CD4-positive, alpha-beta T cell (primary cell): ENCODE measurements at regions not wholly inside any gene's neighbourhood (a gene's known extent, or its start where the extent isn't known, plus 50 kb on each side); places are given as distances from the start of the nearest gene placed in this dataset.

Experiments used
- ATAC-seq: fragments of 200-7000 bp; cut with Tn5 transposase; one replicate; pipeline ENCODE4 v1.10.0; 2022; ENCODE audit warnings: mild to moderate bottlenecking; ENCODE audit not compliant: poor library complexity
- CTCF ChIA-PET: fragments of 350-600 bp; sonication (Branson Sonifier 250); formaldehyde crosslinking; loops from one replicate; lab custom pipeline; 2021; ENCODE audit warnings: antibody characterized with exemption, inconsistent platforms; lab: Charles Lee
- POLR2A ChIA-PET: fragments of 350-600 bp; sonication (Branson Sonifier 250); formaldehyde crosslinking; loops from one replicate; lab custom pipeline; 2021; ENCODE audit warnings: antibody characterized with exemption, inconsistent platforms; lab: Charles Lee
- DNase-seq, 14 experiments: peaks; one replicate each; pipeline ENCODE4 v3.0.0-alpha.2; 2013 to 2020; ENCODE audit warnings: mixed read lengths in 2 of 14
- H3K27ac ChIP-seq, 2 donors: one replicate each; pipeline versions ENCODE4 v1.5.1 to v1.7.0; 2013; ENCODE audit warnings: low read length in 2 of 2, low read depth in 1 of 2, mild to moderate bottlenecking in 1 of 2
- H3K27me3 ChIP-seq, 2 experiments: 1 replicate in 1 of 2; 2 replicates in 1 of 2; pipeline versions ENCODE4 v1.6.1 to v1.7.0; 2013; ENCODE audit warnings: low read length in 2 of 2, control low read depth in 1 of 2, mild to moderate bottlenecking in 1 of 2, moderate library complexity in 1 of 2; ENCODE audit not compliant: insufficient read depth in 2 of 2, control insufficient read depth in 1 of 2
- H3K36me3 ChIP-seq: one replicate; pipeline ENCODE4 v1.6.1; 2013; ENCODE audit warnings: low read length, control low read depth; ENCODE audit not compliant: insufficient read depth
- H3K4me1 ChIP-seq: one replicate; pipeline ENCODE4 v1.6.1; 2013; ENCODE audit warnings: low read length, control low read depth; ENCODE audit not compliant: insufficient read depth
- H3K4me3 ChIP-seq: one replicate; pipeline ENCODE4 v1.5.1; 2013; ENCODE audit warnings: mild to moderate bottlenecking, low read length, moderate library complexity
- H3K9me3 ChIP-seq, 2 experiments: 1 replicate in 1 of 2; 2 replicates in 1 of 2; pipeline versions ENCODE4 v1.6.1 to v1.7.0; 2013; ENCODE audit warnings: low read length in 2 of 2, mild to moderate bottlenecking in 2 of 2, control low read depth in 1 of 2, moderate library complexity in 1 of 2; ENCODE audit not compliant: control insufficient read depth in 1 of 2, insufficient read depth in 1 of 2
- H3K27ac Mint-ChIP-seq: one replicate; pipeline ENCODE4 v1.8.0; 2020; ENCODE audit warnings: mixed read lengths
- H3K27me3 Mint-ChIP-seq: one replicate; pipeline ENCODE4 v1.8.0; 2021; ENCODE audit warnings: mixed read lengths
- H3K36me3 Mint-ChIP-seq: one replicate; pipeline ENCODE4 v1.8.0; 2021; ENCODE audit warnings: low read depth, mixed read lengths
- H3K4me1 Mint-ChIP-seq: one replicate; pipeline ENCODE4 v1.8.0; 2021; ENCODE audit warnings: low read depth, mixed read lengths
- H3K4me3 Mint-ChIP-seq: one replicate; pipeline ENCODE4 v1.8.0; 2020; ENCODE audit warnings: mild to moderate bottlenecking, mixed read lengths
- H3K9me3 Mint-ChIP-seq: one replicate; pipeline ENCODE4 v1.8.0; 2020; ENCODE audit warnings: mixed read lengths
- intact Hi-C, 2 experiments: fragments of 100-400 bp; cut with DNase I in 1 of 2; cut with micrococcal nuclease in 1 of 2; formaldehyde crosslinking; loops; one replicate each; pipeline versions ENCODE4 v1.15.1 to v1.9.0; 2023 to 2025; cut with DNase I, micrococcal nuclease
- TF ChIP-seq, protein P1 (sequence below): fragments of 200-600 bp; IDR thresholded peaks from one replicate; pipeline ENCODE4 v1.8.0; 2022; ENCODE audit warnings: antibody characterized with exemption, mild to moderate bottlenecking

DNA sequence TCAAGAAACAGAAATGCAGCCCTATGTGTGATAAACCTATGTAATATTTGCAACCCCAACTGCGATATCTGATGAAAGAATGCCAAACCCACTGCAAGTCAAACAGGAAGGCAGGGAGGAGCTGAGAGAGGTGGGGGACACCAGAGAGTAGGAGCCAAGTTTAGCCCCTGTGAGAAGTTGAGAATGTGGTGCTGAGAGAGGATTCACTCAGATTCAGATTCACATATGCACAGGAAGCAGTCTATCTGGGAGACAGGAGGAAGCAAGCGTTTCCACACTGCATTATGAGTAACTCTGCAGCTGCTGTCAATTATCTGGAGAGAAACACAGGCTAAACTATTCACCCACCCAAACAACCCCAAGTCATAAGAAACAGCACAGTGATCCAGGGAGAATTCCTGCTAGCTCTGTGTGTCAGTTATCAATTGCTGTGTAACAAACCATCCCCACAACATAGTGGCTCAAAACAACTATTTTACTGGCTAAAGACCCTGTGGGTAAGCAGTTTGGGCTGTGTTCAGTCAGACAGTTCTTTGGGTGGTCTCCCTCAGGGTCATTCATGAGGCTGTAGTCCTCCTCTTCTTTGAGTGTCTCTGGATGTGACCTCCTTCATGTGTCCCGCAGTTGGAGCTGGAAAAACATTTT lies 161.9 kb upstream of the RAI14 start:
- H3K4me1 Mint-ChIP-seq: no peaks in the 10 kb centered on the region
- H3K27ac ChIP-seq: no peak overlapping the region
- intact Hi-C loops: no loop called here

DNA sequence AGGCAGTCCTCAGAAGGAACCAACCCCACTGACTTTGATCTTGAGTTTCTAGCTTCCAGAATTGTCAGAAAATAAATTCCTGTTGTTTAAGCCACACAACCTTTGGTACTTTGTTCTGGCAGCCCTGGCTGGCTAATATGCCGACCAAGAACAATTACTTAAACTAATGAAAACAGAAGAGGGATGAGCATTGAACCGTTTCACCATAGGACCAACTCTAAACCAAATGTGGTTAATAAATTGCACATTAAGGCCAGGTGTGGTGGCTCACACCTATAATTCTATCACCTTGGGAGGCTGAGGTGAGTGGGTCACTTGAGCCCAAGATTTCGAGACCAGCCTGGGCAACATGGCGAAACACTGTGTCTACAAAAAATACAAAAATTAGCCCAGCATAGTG lies 160.9 kb upstream of the RAI14 start:
- Mint-ChIP-seq H3K27me3 (peaks cover 3% of the 10 kb centered on the region), H3K4me1 (no peaks in the 10 kb centered on the region), H3K4me3 (no peak overlapping the region), H3K27ac (no peak overlapping the region), H3K9me3 (no peaks in the 10 kb centered on the region), H3K36me3 (no peaks in the 10 kb centered on the region)
- Histone ChIP-seq H3K9me3 (no peaks in the 10 kb centered on the region), H3K27ac (no peak overlapping the region), H3K4me1 (peaks cover 3% of the 10 kb centered on the region), H3K4me3 (no peak overlapping the region), H3K27me3 (no peaks in the 10 kb centered on the region), H3K36me3 (no peaks in the 10 kb centered on the region)
- DNase-seq: no peak
- intact Hi-C loops: no loop called here
- CTCF ChIA-PET: interaction anchor here (0.9 to 1.4 kb wide), 2 partner anchors 9 to 404 kb away, joined by 3 to 6 read pairs; no protein-coding TSS in a partner anchor
- ATAC-seq: no peak
- POLR2A ChIA-PET: no interaction called here
- TF ChIP-seq, protein P1, sequence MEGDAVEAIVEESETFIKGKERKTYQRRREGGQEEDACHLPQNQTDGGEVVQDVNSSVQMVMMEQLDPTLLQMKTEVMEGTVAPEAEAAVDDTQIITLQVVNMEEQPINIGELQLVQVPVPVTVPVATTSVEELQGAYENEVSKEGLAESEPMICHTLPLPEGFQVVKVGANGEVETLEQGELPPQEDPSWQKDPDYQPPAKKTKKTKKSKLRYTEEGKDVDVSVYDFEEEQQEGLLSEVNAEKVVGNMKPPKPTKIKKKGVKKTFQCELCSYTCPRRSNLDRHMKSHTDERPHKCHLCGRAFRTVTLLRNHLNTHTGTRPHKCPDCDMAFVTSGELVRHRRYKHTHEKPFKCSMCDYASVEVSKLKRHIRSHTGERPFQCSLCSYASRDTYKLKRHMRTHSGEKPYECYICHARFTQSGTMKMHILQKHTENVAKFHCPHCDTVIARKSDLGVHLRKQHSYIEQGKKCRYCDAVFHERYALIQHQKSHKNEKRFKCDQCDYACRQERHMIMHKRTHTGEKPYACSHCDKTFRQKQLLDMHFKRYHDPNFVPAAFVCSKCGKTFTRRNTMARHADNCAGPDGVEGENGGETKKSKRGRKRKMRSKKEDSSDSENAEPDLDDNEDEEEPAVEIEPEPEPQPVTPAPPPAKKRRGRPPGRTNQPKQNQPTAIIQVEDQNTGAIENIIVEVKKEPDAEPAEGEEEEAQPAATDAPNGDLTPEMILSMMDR: no peak

More for the DNA sequence above, 161.9 kb upstream of the RAI14 start:
- no peaks in the 10 kb centered on the region for H3K27me3 ChIP-seq
- Mint-ChIP-seq H3K36me3 (no peaks in the 10 kb centered on the region), H3K4me3 (no peak overlapping the region), H3K27me3 (peaks cover 8% of the 10 kb centered on the region), H3K27ac (no peak overlapping the region), H3K9me3 (no peaks in the 10 kb centered on the region)
- no peak overlapping the region for H3K4me3 ChIP-seq
- TF ChIP-seq, protein P1: no peak
- no peaks in the 10 kb centered on the region for H3K36me3 ChIP-seq
- ChIA-PET CTCF (interaction anchor here (0.9 to 1.4 kb wide), 2 partner anchors 8 to 405 kb away, joined by 3 to 6 read pairs; no protein-coding TSS in a partner anchor), POLR2A (no interaction called here)
- peaks cover under 1% of the 10 kb centered on the region for H3K4me1 ChIP-seq
- H3K9me3 ChIP-seq: no peaks in the 10 kb centered on the region
- DNase-seq (peak in 2 of 14 experiments; percentile 9 to 20), ATAC-seq (no peak)

DNA sequence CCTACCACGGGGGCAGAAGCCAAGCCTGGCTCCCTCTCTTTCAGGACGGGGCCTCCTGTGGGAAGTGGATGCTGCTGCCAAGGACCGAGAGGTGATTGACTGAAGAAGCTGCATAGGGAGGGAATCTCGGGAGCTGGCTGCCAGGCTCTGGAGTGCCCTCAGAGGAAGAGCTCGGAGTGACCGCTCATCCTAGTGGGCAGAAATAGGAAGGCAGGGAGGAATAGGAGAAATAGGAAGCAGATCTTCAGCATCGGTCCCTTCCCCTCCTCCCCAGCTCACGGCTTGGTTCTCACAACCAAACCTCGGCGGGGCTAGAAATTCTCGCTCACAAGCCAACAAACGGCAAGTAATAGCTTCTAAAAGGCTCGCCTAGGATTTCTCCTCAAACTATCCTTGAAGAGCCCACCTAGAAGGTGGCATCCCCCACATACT lies 159.9 kb upstream of the RAI14 start:
- H3K27ac Mint-ChIP-seq: no peak overlapping the region
- H3K36me3 ChIP-seq: no peaks in the 10 kb centered on the region
- ChIA-PET POLR2A (no interaction called here), CTCF (interaction anchor here (1.4 kb wide), 1 partner anchor 402 kb away, joined by 3 read pairs; no protein-coding TSS in a partner anchor)
- no peak for DNase-seq
- no peaks in the 10 kb centered on the region for H3K4me1 Mint-ChIP-seq
- no peak overlapping the region for H3K4me3 Mint-ChIP-seq
- H3K27ac ChIP-seq: no peak overlapping the region
- no peaks in the 10 kb centered on the region for H3K9me3 Mint-ChIP-seq
- H3K27me3 ChIP-seq: no peaks in the 10 kb centered on the region
- no peaks in the 10 kb centered on the region for H3K27me3 Mint-ChIP-seq
- no peaks in the 10 kb centered on the region for H3K36me3 Mint-ChIP-seq
- no peaks in the 10 kb centered on the region for H3K9me3 ChIP-seq
- no peak overlapping the region for H3K4me3 ChIP-seq
- no peak for ATAC-seq
- H3K4me1 ChIP-seq: peaks cover 3% of the 10 kb centered on the region
- TF ChIP-seq, protein P1: no peak
- intact Hi-C loops: no loop called here
